H9 (cell line): ENCODE measurements at regions not wholly inside any gene's neighbourhood (a gene's known extent, or its start where the extent isn't known, plus 50 kb on each side); places are given as distances from the start of the nearest gene placed in this dataset.

Experiments
- DNase-seq: peaks from one replicate; pipeline ENCODE4 v3.0.0-alpha.2; 2017
- H2AFZ ChIP-seq: one replicate; pipeline ENCODE4 v1.6.1; 2013; ENCODE audit warnings: mild to moderate bottlenecking, low read length, control low read depth, moderate library complexity
- H2AK5ac ChIP-seq: 2 replicates; pipeline ENCODE4 v1.6.1; 2013; ENCODE audit warnings: low read length, control low read depth, mixed read lengths; ENCODE audit not compliant: insufficient read length
- H2BK120ac ChIP-seq: one replicate; pipeline ENCODE4 v1.6.1; 2013; ENCODE audit warnings: low read depth, mild to moderate bottlenecking, low read length, control low read depth, inconsistent platforms; ENCODE audit not compliant: poor library complexity, severe bottlenecking
- H2BK12ac ChIP-seq: 2 replicates; pipeline ENCODE4 v1.6.1; 2013; ENCODE audit warnings: low read length, control low read depth, mixed read lengths, low read depth; ENCODE audit not compliant: insufficient read length
- H2BK15ac ChIP-seq: 2 replicates; pipeline ENCODE4 v1.6.1; 2013; ENCODE audit warnings: low read depth, low read length, control low read depth
- H2BK20ac ChIP-seq: one replicate; pipeline ENCODE4 v1.6.1; 2013; ENCODE audit warnings: low read depth, mild to moderate bottlenecking, low read length, control low read depth, inconsistent platforms; ENCODE audit not compliant: poor library complexity, severe bottlenecking
- H2BK5ac ChIP-seq: 2 replicates; pipeline ENCODE4 v1.6.1; 2013; ENCODE audit warnings: low read length, control low read depth, mixed read lengths; ENCODE audit not compliant: insufficient read length
- H3K14ac ChIP-seq: 2 replicates; pipeline ENCODE4 v1.6.1; 2013; ENCODE audit warnings: low read length, control low read depth; ENCODE audit not compliant: insufficient read depth
- H3K18ac ChIP-seq: 2 replicates; pipeline ENCODE4 v1.6.1; 2013; ENCODE audit warnings: low read depth, mild to moderate bottlenecking, mixed read lengths, low read length, control low read depth; ENCODE audit not compliant: insufficient read length
- H3K23ac ChIP-seq: 2 replicates; pipeline ENCODE4 v1.6.1; 2013; ENCODE audit warnings: low read length, control low read depth, mixed read lengths, low read depth; ENCODE audit not compliant: insufficient read length
- H3K23me2 ChIP-seq: 2 replicates; pipeline ENCODE4 v1.6.1; 2013; ENCODE audit warnings: low read depth, mild to moderate bottlenecking, mixed read lengths, low read length, control low read depth; ENCODE audit not compliant: insufficient read length, poor library complexity, severe bottlenecking
- H3K27ac ChIP-seq: 2 replicates; pipeline ENCODE4 v1.5.1; 2013; ENCODE audit warnings: low read length, control low read depth, mixed read lengths, low read depth; ENCODE audit not compliant: insufficient read length
- H3K27me3 ChIP-seq: 2 replicates; pipeline ENCODE4 v1.6.1; 2013; ENCODE audit warnings: low read length, control low read depth, inconsistent platforms; ENCODE audit not compliant: insufficient read depth
- H3K4ac ChIP-seq: 2 replicates; pipeline ENCODE4 v1.6.1; 2013; ENCODE audit warnings: low read depth, mild to moderate bottlenecking, control low read depth, inconsistent platforms, low read length, moderate library complexity
- H3K4me1 ChIP-seq: 2 replicates; pipeline ENCODE4 v1.6.1; 2013; ENCODE audit warnings: low read length, control low read depth, inconsistent platforms; ENCODE audit not compliant: insufficient read depth
- H3K4me2 ChIP-seq: 2 replicates; pipeline ENCODE4 v1.6.1; 2013; ENCODE audit warnings: low read length, control low read depth, mixed read lengths; ENCODE audit not compliant: insufficient read length, insufficient read depth
- H3K56ac ChIP-seq: 2 replicates; pipeline ENCODE4 v1.6.1; 2013; ENCODE audit warnings: low read depth, mild to moderate bottlenecking, mixed read lengths, low read length, control low read depth; ENCODE audit not compliant: insufficient read length
- H3K79me1 ChIP-seq: 2 replicates; pipeline ENCODE4 v1.6.1; 2013; ENCODE audit warnings: low read depth, mild to moderate bottlenecking, moderate library complexity, low read length, control low read depth, inconsistent platforms; ENCODE audit not compliant: insufficient read depth, poor library complexity, severe bottlenecking
- H3K79me2 ChIP-seq: 2 replicates; pipeline ENCODE4 v1.6.1; 2013; ENCODE audit warnings: low read length, control low read depth, inconsistent platforms; ENCODE audit not compliant: insufficient read depth
- H3K9ac ChIP-seq: 2 replicates; pipeline ENCODE4 v1.6.1; 2013; ENCODE audit warnings: low read length, control low read depth, mixed read lengths; ENCODE audit not compliant: insufficient read length; ENCODE audit errors: extremely low read depth
- H3K9me3 ChIP-seq: one replicate; pipeline ENCODE4 v1.6.1; 2013; ENCODE audit warnings: low read depth, low read length, inconsistent platforms; ENCODE audit not compliant: control insufficient read depth
- H3T11ph ChIP-seq: one replicate; pipeline ENCODE4 v1.6.1; 2013; ENCODE audit warnings: mild to moderate bottlenecking, low read length, control low read depth, inconsistent platforms
- H4K20me1 ChIP-seq: one replicate; pipeline ENCODE4 v1.6.1; 2013; ENCODE audit not compliant: control insufficient read depth, insufficient read length, insufficient read depth
- H4K5ac ChIP-seq: 2 replicates; pipeline ENCODE4 v1.6.1; 2013; ENCODE audit warnings: low read depth, mild to moderate bottlenecking, mixed read lengths, low read length, control low read depth; ENCODE audit not compliant: insufficient read length
- H4K8ac ChIP-seq: replicated peaks from 2 replicates; pipeline ENCODE4 v1.6.1; 2013; ENCODE audit warnings: low read length, control low read depth, mixed read lengths, low read depth; ENCODE audit not compliant: insufficient read length
- H4K91ac ChIP-seq: 2 replicates; pipeline ENCODE4 v1.6.1; 2013; ENCODE audit warnings: low read depth, mild to moderate bottlenecking, moderate library complexity, mixed read lengths, low read length, control low read depth; ENCODE audit not compliant: insufficient read length
- H3K27ac Mint-ChIP-seq, 3 experiments: 2 replicates in 2 of 3; 3 replicates in 1 of 3; pipeline ENCODE4 v1.8.0; 2020 to 2021; ENCODE audit warnings: mixed read lengths in 3 of 3, mild to moderate bottlenecking in 1 of 3, moderate library complexity in 1 of 3
- H3K27me3 Mint-ChIP-seq: 2 replicates; pipeline ENCODE4 v1.8.0; 2021; ENCODE audit warnings: low read depth, mild to moderate bottlenecking, moderate library complexity, mixed read lengths
- H3K36me3 Mint-ChIP-seq, 3 experiments: 2 replicates in 2 of 3; 3 replicates in 1 of 3; pipeline ENCODE4 v1.8.0; 2020 to 2021; ENCODE audit warnings: low read depth in 3 of 3, mixed read lengths in 3 of 3; ENCODE audit not compliant: insufficient read depth in 1 of 3
- H3K4me1 Mint-ChIP-seq, 2 experiments: 2 replicates each; pipeline ENCODE4 v1.8.0; 2020; ENCODE audit warnings: mixed read lengths in 2 of 2
- H3K4me3 Mint-ChIP-seq, 2 experiments: 2 replicates in 1 of 2; 3 replicates in 1 of 2; pipeline ENCODE4 v1.8.0; 2020 to 2021; ENCODE audit warnings: mild to moderate bottlenecking in 2 of 2, mixed read lengths in 2 of 2, moderate library complexity in 1 of 2
- H3K9me3 Mint-ChIP-seq, 2 experiments: 2 replicates in 1 of 2; 3 replicates in 1 of 2; pipeline ENCODE4 v1.8.0; 2020; ENCODE audit warnings: mild to moderate bottlenecking in 2 of 2, mixed read lengths in 2 of 2, moderate library complexity in 1 of 2
- CTCF ChIP-seq: fragments of 200-600 bp; sonication (generic); conservative IDR thresholded peaks from 3 replicates; pipeline ENCODE4 v1.8.0; 2021; ENCODE audit warnings: antibody characterized with exemption, mild to moderate bottlenecking
- WGBS: extraction: QIAGEN DNeasy Blood & Tissue Kit; methylation state at CpG from one replicate; pipeline ENCODE4 v1.1.7; 2013; ENCODE audit warnings: missing lambda C conversion rate, low lambda C conversion rate, mixed read lengths; ENCODE audit not compliant: insufficient read length; ENCODE audit errors: extremely low coverage; 5-methylcytosine and 5-hydroxymethylcytosine counted together

GRCh38 chr21:16426936-16427335 lies 697.2 kb downstream of the USP25 start:
- Histone ChIP-seq H3K23ac (no peak overlapping the region), H3K18ac (no peak overlapping the region), H3K4me1 (no peaks in the 10 kb centered on the region), H2BK20ac (no peak overlapping the region), H2BK15ac (no peak overlapping the region), H3K4me2 (no peak overlapping the region), H3K9me3 (no peaks in the 10 kb centered on the region), H2BK5ac (no peak overlapping the region), H3K23me2 (no peaks in the 10 kb centered on the region), H3K79me2 (no peaks in the 10 kb centered on the region), H4K91ac (no peak overlapping the region), H3K27me3 (no peaks in the 10 kb centered on the region), H4K8ac (no peak overlapping the region), H3K27ac (no peak overlapping the region), H3K4ac (no peak overlapping the region), H2AFZ (no peak overlapping the region), H3T11ph (no peak overlapping the region), H3K79me1 (no peaks in the 10 kb centered on the region), H2AK5ac (no peak overlapping the region), H3K14ac (no peak overlapping the region), H3K56ac (no peak overlapping the region), H3K9ac (no peak overlapping the region), H2BK120ac (no peak overlapping the region), H4K5ac (no peak overlapping the region), H2BK12ac (no peak overlapping the region), H4K20me1 (no peaks in the 10 kb centered on the region)
- Mint-ChIP-seq H3K9me3 (no peaks in the 10 kb centered on the region; a peak in 1 of 5 replicates), H3K27me3 (no peaks in the 10 kb centered on the region), H3K4me3 (no peak overlapping the region), H3K4me1 (no peaks in the 10 kb centered on the region), H3K27ac (no peak overlapping the region), H3K36me3 (no peaks in the 10 kb centered on the region)
- TF ChIP-seq CTCF: no peak
- WGBS: no CpG with 5 or more reads among the region's 6 CpGs
- no peak for DNase-seq
